ENCODE measurements at regions not wholly inside any gene's neighbourhood (a gene's known extent, or its start where the extent isn't known, plus 50 kb on each side); places are given as distances from the start of the nearest gene placed in this dataset.

GRCh38 chr6:2583459-2583858 lies 167.3 kb downstream of the MYLK4 start:
- Histone ChIP-seq H3K4me1 (ENCODE audit: control insufficient read depth, low read length) (no peaks in the 10 kb centered on the region), H3K79me2 (ENCODE audit: control insufficient read depth, low read length) (no peaks in the 10 kb centered on the region), H4K20me1 (ENCODE audit: control insufficient read depth, insufficient read depth, low read depth, low read length) (no peaks in the 10 kb centered on the region), H3K9me3 (ENCODE audit: control insufficient read depth, insufficient read depth, low read length) (no peaks in the 10 kb centered on the region), H3K27me3 (ENCODE audit: control insufficient read depth, low read length) (no peaks in the 10 kb centered on the region), H3K27ac (ENCODE audit: low read depth, low read length) (no peak overlapping the region), H3K36me3 (ENCODE audit: control insufficient read depth, low read length) (no peaks in the 10 kb centered on the region), H3F3A (ENCODE audit: control insufficient read depth, insufficient read depth) (no peaks in the 10 kb centered on the region), H3K4me2 (ENCODE audit: low read length) (no peak overlapping the region), H3K9me2 (replicated peaks; ENCODE audit: control insufficient read depth, low read length) (no peaks in the 10 kb centered on the region), H3K4me3 (ENCODE audit: low read length) (no peak overlapping the region)
- TF ChIP-seq, protein P1, sequence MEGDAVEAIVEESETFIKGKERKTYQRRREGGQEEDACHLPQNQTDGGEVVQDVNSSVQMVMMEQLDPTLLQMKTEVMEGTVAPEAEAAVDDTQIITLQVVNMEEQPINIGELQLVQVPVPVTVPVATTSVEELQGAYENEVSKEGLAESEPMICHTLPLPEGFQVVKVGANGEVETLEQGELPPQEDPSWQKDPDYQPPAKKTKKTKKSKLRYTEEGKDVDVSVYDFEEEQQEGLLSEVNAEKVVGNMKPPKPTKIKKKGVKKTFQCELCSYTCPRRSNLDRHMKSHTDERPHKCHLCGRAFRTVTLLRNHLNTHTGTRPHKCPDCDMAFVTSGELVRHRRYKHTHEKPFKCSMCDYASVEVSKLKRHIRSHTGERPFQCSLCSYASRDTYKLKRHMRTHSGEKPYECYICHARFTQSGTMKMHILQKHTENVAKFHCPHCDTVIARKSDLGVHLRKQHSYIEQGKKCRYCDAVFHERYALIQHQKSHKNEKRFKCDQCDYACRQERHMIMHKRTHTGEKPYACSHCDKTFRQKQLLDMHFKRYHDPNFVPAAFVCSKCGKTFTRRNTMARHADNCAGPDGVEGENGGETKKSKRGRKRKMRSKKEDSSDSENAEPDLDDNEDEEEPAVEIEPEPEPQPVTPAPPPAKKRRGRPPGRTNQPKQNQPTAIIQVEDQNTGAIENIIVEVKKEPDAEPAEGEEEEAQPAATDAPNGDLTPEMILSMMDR (IDR thresholded peaks at IDR 0.05; ENCODE audit: low read depth, low read length, poor library complexity, severe bottlenecking), result no peak
- TF ChIP-seq EZH2phosphoT487 (IDR thresholded peaks at IDR 0.05; ENCODE audit: borderline replicate concordance, low read length), result no peak

DNA sequence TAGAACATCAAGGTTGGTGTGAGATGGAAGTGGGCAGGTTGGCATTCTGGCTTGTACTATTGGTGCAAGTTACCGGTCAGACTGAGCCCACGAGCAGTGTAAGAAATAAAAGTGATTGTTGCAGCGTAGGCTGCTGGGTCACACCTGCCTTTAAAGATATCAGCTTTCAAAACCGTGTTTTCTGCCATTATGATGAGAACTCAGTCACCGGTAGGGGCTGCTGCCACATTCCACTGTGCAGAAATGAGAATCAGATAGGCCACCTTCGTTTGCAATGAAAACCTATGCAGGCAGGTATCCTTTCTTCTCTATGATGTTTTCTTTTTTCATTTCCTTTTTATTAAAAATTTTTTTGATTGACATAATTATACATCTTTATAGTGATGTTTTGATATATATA lies 168.5 kb downstream of the MYLK4 start:
- no peaks in the 10 kb centered on the region for H3K79me2 ChIP-seq (ENCODE audit: control insufficient read depth, low read length)
- no peak overlapping the region for H3K4me3 ChIP-seq (ENCODE audit: low read length)
- no peaks in the 10 kb centered on the region for H3K36me3 ChIP-seq (ENCODE audit: control insufficient read depth, low read length)
- no peaks in the 10 kb centered on the region for H3K9me3 ChIP-seq (ENCODE audit: control insufficient read depth, insufficient read depth, low read length)
- H3F3A ChIP-seq (ENCODE audit: control insufficient read depth, insufficient read depth), result no peaks in the 10 kb centered on the region
- TF ChIP-seq EZH2phosphoT487 (IDR thresholded peaks at IDR 0.05; ENCODE audit: borderline replicate concordance, low read length), result no peak
- TF ChIP-seq, protein P1 (IDR thresholded peaks at IDR 0.05; ENCODE audit: low read depth, low read length, poor library complexity, severe bottlenecking), result no peak
- H3K4me1 ChIP-seq (ENCODE audit: control insufficient read depth, low read length), result no peaks in the 10 kb centered on the region
- no peaks in the 10 kb centered on the region for H3K27me3 ChIP-seq (ENCODE audit: control insufficient read depth, low read length)
- H3K9me2 ChIP-seq (replicated peaks; ENCODE audit: control insufficient read depth, low read length), result no peaks in the 10 kb centered on the region
- H3K27ac ChIP-seq (ENCODE audit: low read depth, low read length), result no peak overlapping the region
- no peaks in the 10 kb centered on the region for H4K20me1 ChIP-seq (ENCODE audit: control insufficient read depth, insufficient read depth, low read depth, low read length)
- no peak overlapping the region for H3K4me2 ChIP-seq (ENCODE audit: low read length)

- Histone ChIP-seq H3F3A (ENCODE audit: control insufficient read depth, insufficient read depth) (no peaks in the 10 kb centered on the region), H3K27ac (ENCODE audit: low read depth, low read length) (no peak overlapping the region), H3K27me3 (ENCODE audit: control insufficient read depth, low read length) (no peaks in the 10 kb centered on the region), H3K36me3 (ENCODE audit: control insufficient read depth, low read length) (no peaks in the 10 kb centered on the region), H3K79me2 (ENCODE audit: control insufficient read depth, low read length) (no peaks in the 10 kb centered on the region), H3K4me3 (ENCODE audit: low read length) (no peak overlapping the region), H3K4me1 (ENCODE audit: control insufficient read depth, low read length) (no peaks in the 10 kb centered on the region), H4K20me1 (ENCODE audit: control insufficient read depth, insufficient read depth, low read depth, low read length) (no peaks in the 10 kb centered on the region), H3K9me2 (replicated peaks; ENCODE audit: control insufficient read depth, low read length) (no peaks in the 10 kb centered on the region), H3K9me3 (ENCODE audit: control insufficient read depth, insufficient read depth, low read length) (no peaks in the 10 kb centered on the region), H3K4me2 (ENCODE audit: low read length) (no peak overlapping the region)
- TF ChIP-seq, protein P1 (IDR thresholded peaks at IDR 0.05; ENCODE audit: low read depth, low read length, poor library complexity, severe bottlenecking), result no peak
Measured at GRCh38 chr6:2581611-2582010, 169.1 kb downstream of the MYLK4 start.

DNA sequence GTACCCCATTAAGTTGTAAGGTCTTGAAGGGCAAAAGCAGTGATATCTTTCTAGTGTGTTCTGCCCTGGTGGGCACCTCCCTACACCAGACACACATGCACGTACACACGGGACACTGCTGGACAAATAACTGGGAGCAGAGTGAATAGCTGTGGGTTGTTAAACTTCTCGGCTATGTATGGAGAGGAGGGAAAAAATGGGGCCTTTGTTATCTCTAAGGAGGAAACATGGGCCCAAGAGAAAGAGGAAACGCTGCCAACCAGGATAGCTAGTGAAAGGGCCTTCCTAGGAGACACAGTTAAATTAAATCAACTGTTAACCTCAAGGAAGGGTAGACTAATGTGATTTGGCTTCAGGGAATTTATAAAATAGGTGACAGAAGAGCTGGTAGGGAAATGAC lies 169.7 kb downstream of the MYLK4 start:
- H3K9me3 ChIP-seq (ENCODE audit: control insufficient read depth, insufficient read depth, low read length), result no peaks in the 10 kb centered on the region
- no peaks in the 10 kb centered on the region for H3K4me1 ChIP-seq (ENCODE audit: control insufficient read depth, low read length)
- no peaks in the 10 kb centered on the region for H3K36me3 ChIP-seq (ENCODE audit: control insufficient read depth, low read length)
- no peaks in the 10 kb centered on the region for H3K27me3 ChIP-seq (ENCODE audit: control insufficient read depth, low read length)
- H4K20me1 ChIP-seq (ENCODE audit: control insufficient read depth, insufficient read depth, low read depth, low read length), result no peaks in the 10 kb centered on the region
- no peak for TF ChIP-seq EZH2phosphoT487 (IDR thresholded peaks at IDR 0.05; ENCODE audit: borderline replicate concordance, low read length)
- TF ChIP-seq, protein P1 (IDR thresholded peaks at IDR 0.05; ENCODE audit: low read depth, low read length, poor library complexity, severe bottlenecking), result no peak
- no peaks in the 10 kb centered on the region for H3K9me2 ChIP-seq (replicated peaks; ENCODE audit: control insufficient read depth, low read length)
- H3F3A ChIP-seq (ENCODE audit: control insufficient read depth, insufficient read depth), result no peaks in the 10 kb centered on the region
- no peak overlapping the region for H3K27ac ChIP-seq (ENCODE audit: low read depth, low read length)
- H3K4me3 ChIP-seq (ENCODE audit: low read length), result no peak overlapping the region
- H3K4me2 ChIP-seq (ENCODE audit: low read length), result no peak overlapping the region
- H3K79me2 ChIP-seq (ENCODE audit: control insufficient read depth, low read length), result no peaks in the 10 kb centered on the region

Data from DOHH2 (cell line).